Right lobe of liver (tissue), 6 donors: ENCODE measurements at regions not wholly inside any gene's neighbourhood (a gene's known extent, or its start where the extent isn't known, plus 50 kb on each side); places are given as distances from the start of the nearest gene placed in this dataset.

Experiments used
- ATAC-seq, 4 donors: fragments of 200-7000 bp; cut with Tn5 transposase; one replicate each; pipeline ENCODE4 v1.9.1; 2020; ENCODE audit warnings: mild to moderate bottlenecking in 4 of 4, moderate library complexity in 4 of 4
- DNase-seq, 3 donors: peaks; one replicate each; pipeline ENCODE4 v3.0.0-alpha.2; 2020
- H3K27ac ChIP-seq, 3 donors: fragments of 200-600 bp; one replicate each; pipeline ENCODE4 v1.8.0; 2022
- H3K27me3 ChIP-seq, 2 donors: fragments of 200-600 bp; one replicate each; pipeline ENCODE4 v1.8.0; 2022
- H3K36me3 ChIP-seq, 4 donors: fragments of 200-600 bp; sonication (generic) in 1 of 4; one replicate each; pipeline versions ENCODE4 v1.5.1 to v1.8.0; 2017 to 2022; ENCODE audit warnings: control low read depth in 1 of 4
- H3K4me1 ChIP-seq, 4 donors: fragments of 200-600 bp; sonication (generic) in 1 of 4; one replicate each; pipeline versions ENCODE4 v1.5.1 to v1.8.0; 2017 to 2022; ENCODE audit warnings: control low read depth in 1 of 4
- H3K4me3 ChIP-seq, 3 donors: fragments of 200-600 bp; one replicate each; pipeline ENCODE4 v1.8.0; 2022
- H3K9me3 ChIP-seq, 4 donors: fragments of 200-600 bp; sonication (generic) in 1 of 4; one replicate each; pipeline versions ENCODE4 v1.5.1 to v1.8.0; 2017 to 2022; ENCODE audit warnings: control low read depth in 1 of 4
- POLR2A ChIP-seq: fragments of 450-650 bp; IDR thresholded peaks from one replicate; pipeline ENCODE4 v1.6.1; 2017; ENCODE audit warnings: antibody characterized with exemption, mild to moderate bottlenecking
- WGBS: methylation state at CpG from one replicate; pipeline ENCODE4 v1.1.6; 2018; ENCODE audit warnings: low coverage, low lambda C conversion rate; ENCODE audit not compliant: insufficient coverage; ENCODE audit errors: missing lambda C conversion rate; 5-methylcytosine and 5-hydroxymethylcytosine counted together
- intact Hi-C, 2 donors: fragments of 100-400 bp; cut with DNase I; formaldehyde crosslinking; loops; one replicate each; pipeline versions ENCODE4 v1.11.2 to v1.14.1; 2022
- TF ChIP-seq, protein P1 (sequence below), 4 donors: fragments of 200-600 bp in 3 of 4; fragments of 450-650 bp in 1 of 4; IDR thresholded peaks; one replicate each; pipeline versions ENCODE4 v1.5.1 to v1.8.0; 2016 to 2022; ENCODE audit warnings: antibody characterized with exemption in 4 of 4, mild to moderate bottlenecking in 2 of 4
- donor health status: DM: no; HTN: yes; CAD: no.
- donor health status: DM: no; HTN: no; CAD: no.
- donor health status: DM: no; HTN: no; CAD: no.
- donor health status: DM: no; HTN: yes; CAD: no.
- donor health status: DM: no; HTN: yes; CAD: no.

DNA sequence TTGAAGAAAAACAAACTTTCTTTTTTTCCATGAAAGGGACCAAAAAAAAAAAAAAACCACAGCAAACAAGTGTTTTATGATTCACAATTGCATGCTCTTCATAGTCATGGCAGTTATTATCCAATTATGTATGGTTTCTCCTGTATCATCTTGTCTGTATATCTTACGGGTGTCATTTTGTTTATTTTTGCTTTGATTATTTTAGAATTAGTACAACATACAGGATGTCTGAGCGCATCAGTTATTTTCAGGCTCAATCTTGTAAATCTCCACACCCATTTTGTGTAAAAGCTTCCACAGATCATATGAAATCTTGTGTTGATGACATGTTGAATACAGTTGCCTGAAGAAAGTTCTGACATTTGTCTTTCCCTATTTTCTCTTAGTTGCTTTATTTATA, 280.3 kb downstream of the KLF5 start:
- no peaks in the 10 kb centered on the region for H3K9me3 ChIP-seq
- WGBS: 89% methylated on average over 2 of the region's 2 CpGs
- H3K27me3 ChIP-seq: no peaks in the 10 kb centered on the region
- no peaks in the 10 kb centered on the region for H3K36me3 ChIP-seq
- H3K4me3 ChIP-seq: no peak overlapping the region
- intact Hi-C loops: no loop called here
- ATAC-seq (no peak), DNase-seq (no peak)
- H3K27ac ChIP-seq: no peak overlapping the region
- peaks cover 0 to 10% (median 0%) of the 10 kb centered on the region in 4 donors for H3K4me1 ChIP-seq
- no peak for TF ChIP-seq POLR2A
- TF ChIP-seq, protein P1, sequence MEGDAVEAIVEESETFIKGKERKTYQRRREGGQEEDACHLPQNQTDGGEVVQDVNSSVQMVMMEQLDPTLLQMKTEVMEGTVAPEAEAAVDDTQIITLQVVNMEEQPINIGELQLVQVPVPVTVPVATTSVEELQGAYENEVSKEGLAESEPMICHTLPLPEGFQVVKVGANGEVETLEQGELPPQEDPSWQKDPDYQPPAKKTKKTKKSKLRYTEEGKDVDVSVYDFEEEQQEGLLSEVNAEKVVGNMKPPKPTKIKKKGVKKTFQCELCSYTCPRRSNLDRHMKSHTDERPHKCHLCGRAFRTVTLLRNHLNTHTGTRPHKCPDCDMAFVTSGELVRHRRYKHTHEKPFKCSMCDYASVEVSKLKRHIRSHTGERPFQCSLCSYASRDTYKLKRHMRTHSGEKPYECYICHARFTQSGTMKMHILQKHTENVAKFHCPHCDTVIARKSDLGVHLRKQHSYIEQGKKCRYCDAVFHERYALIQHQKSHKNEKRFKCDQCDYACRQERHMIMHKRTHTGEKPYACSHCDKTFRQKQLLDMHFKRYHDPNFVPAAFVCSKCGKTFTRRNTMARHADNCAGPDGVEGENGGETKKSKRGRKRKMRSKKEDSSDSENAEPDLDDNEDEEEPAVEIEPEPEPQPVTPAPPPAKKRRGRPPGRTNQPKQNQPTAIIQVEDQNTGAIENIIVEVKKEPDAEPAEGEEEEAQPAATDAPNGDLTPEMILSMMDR (IDR thresholded peaks at IDR 0.05): no peak

DNA sequence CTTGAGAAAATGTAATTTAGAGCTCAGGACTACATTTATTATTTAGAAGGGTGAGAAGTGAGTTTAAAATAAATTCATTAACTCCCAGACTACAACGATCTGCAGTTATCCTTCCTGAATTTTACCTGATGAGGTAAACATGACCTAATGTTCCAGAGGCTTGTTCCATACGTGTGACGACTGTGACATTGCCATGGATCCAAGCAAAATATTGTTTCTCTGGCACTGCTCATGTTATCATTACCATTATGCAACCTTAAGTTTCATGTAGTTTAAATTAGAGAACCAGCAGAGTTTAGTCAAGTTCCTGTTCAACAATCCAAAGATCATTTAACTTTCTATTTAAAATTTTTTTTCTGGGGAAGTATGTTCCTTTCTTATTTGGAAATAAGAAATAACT, 279.6 kb downstream of the KLF5 start:
- peaks cover 0 to 10% (median 0%) of the 10 kb centered on the region in 4 donors for H3K4me1 ChIP-seq
- DNase-seq: no peak
- no peak for TF ChIP-seq POLR2A
- TF ChIP-seq, protein P1 (IDR thresholded peaks at IDR 0.05): no peak
- no peak overlapping the region for H3K27ac ChIP-seq
- peak; percentile 54 to 84 (median 58) for ATAC-seq
- intact Hi-C loops: no loop called here
- no peak overlapping the region for H3K4me3 ChIP-seq
- no peaks in the 10 kb centered on the region for H3K27me3 ChIP-seq
- 24% methylated on average over 3 of the region's 3 CpGs for whole genome bisulfite sequencing
- H3K36me3 ChIP-seq: no peaks in the 10 kb centered on the region
- H3K9me3 ChIP-seq: no peaks in the 10 kb centered on the region

DNA sequence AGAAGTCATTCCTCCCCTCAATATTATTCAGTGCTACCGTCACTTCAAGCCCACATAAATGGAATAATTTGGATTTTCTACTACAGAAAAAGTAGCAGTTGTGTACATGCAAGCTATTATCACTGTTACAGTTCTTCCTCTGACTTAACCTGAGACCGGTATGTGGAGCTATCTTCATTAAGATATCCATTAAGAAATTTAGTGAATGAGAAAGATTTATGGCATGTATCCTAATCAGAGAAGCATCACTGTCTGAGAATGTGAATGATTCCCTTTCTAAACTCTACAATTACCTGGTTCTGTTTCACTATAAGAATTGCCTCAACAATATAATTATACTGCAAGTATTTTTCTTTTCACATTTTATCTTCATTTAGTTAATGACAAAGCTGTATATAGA, 278.7 kb downstream of the KLF5 start:
- 72% methylated on average over 2 of the region's 2 CpGs for WGBS
- DNase-seq (no peak), ATAC-seq (no peak)
- peaks cover 0 to 10% (median 0%) of the 10 kb centered on the region in 4 donors for H3K4me1 ChIP-seq
- no peaks in the 10 kb centered on the region for H3K9me3 ChIP-seq
- intact Hi-C loops: no loop called here
- peak overlapping the region; percentile 9 to 61 (median 39) for H3K27ac ChIP-seq
- H3K27me3 ChIP-seq: no peaks in the 10 kb centered on the region
- H3K36me3 ChIP-seq: no peaks in the 10 kb centered on the region
- no peak overlapping the region for H3K4me3 ChIP-seq
- TF ChIP-seq POLR2A: no peak
- TF ChIP-seq, protein P1 (IDR thresholded peaks at IDR 0.05): no peak

DNA sequence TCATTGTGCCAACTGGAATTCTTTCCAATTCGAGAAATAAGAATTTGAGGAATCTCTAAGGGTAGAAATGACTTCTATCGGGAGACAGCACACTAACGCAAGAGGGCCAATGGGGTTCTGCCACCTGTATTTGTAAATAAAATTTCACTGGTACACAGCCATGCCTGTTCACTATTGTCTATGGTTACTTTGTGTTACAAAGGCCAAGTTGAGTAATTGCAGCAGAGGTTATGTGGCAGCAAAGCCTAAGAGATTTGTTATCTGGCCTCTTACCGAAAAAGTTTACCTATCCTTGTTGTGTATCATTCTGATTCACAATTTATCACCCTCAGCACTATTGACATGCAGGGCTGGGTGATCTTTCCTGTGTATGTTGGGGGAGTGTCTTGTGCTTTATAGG, 278.0 kb downstream of the KLF5 start:
- Histone ChIP-seq H3K27ac (peak overlapping the region; percentile 9 to 61 (median 39)), H3K36me3 (no peaks in the 10 kb centered on the region), H3K4me3 (no peak overlapping the region), H3K27me3 (no peaks in the 10 kb centered on the region), H3K9me3 (no peaks in the 10 kb centered on the region), H3K4me1 (peaks cover 0 to 10% (median 0%) of the 10 kb centered on the region in 4 donors)
- peak; percentile 78 to 91 (median 87) for ATAC-seq
- intact Hi-C loops: no loop called here
- DNase-seq: no peak
- TF ChIP-seq POLR2A: no peak
- TF ChIP-seq, protein P1 (IDR thresholded peaks at IDR 0.05): no peak
- 39% methylated on average over 4 of the region's 4 CpGs for WGBS

DNA sequence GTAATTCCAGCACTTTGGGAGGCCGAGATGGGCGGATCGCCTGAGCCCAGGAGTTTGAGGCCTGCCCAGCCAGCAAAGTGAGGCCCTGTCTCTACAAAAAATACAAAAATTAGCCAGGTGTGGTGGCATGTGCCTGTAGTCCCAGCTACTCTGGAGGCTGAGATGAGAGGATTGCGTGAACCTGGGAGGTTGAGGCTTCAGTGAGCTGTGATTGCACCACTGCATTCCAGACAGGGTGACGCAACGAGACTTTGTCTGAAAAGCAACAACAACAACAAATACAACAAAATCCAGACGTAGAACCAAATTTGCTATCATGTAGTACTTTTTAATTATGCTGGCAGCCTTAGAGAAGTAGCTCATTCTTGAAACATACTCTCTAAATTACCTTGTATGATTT, 277.1 kb downstream of the KLF5 start:
- TF ChIP-seq POLR2A: no peak
- TF ChIP-seq, protein P1 (IDR thresholded peaks at IDR 0.05): no peak
- Histone ChIP-seq H3K4me1 (peaks cover 0 to 10% (median 0%) of the 10 kb centered on the region in 4 donors), H3K27me3 (no peaks in the 10 kb centered on the region), H3K4me3 (no peak overlapping the region), H3K27ac (no peak overlapping the region), H3K36me3 (no peaks in the 10 kb centered on the region), H3K9me3 (no peaks in the 10 kb centered on the region)
- WGBS: 91% methylated on average over 7 of the region's 7 CpGs
- intact Hi-C loops: no loop called here
- DNase-seq (no peak), ATAC-seq (no peak)
